ENCODE measurements at regions not wholly inside any gene's neighbourhood (a gene's known extent, or its start where the extent isn't known, plus 50 kb on each side); places are given as distances from the start of the nearest gene placed in this dataset.

GRCh38 chr18:35817604-35818352 lies 154.7 kb upstream of the RMP24 start:
- TF ChIP-seq CTCF (IDR thresholded peaks at IDR 0.05) (no peak), POLR2AphosphoS5 (IDR thresholded peaks at IDR 0.05) (no peak), POLR2A (IDR thresholded peaks at IDR 0.05) (no peak), EP300 (IDR thresholded peaks at IDR 0.05) (no peak)
